ENCODE measurements at regions not wholly inside any gene's neighbourhood (a gene's known extent, or its start where the extent isn't known, plus 50 kb on each side); places are given as distances from the start of the nearest gene placed in this dataset.

GRCh38 chr9:70475211-70475610 lies 60.8 kb upstream of the KLF9 start (continued):
- TF ChIP-seq CTCF (conservative IDR thresholded peaks at IDR 0.05; ENCODE audit: low read depth in 2 of 2) (no peak), ZNF114 (CRISPR knock-in tag; IDR thresholded peaks at IDR 0.05) (no peak), CREB1 (CRISPR knock-in tag; IDR thresholded peaks at IDR 0.05; ENCODE audit: low read depth) (no peak), STAT1 (IDR thresholded peaks at IDR 0.05; ENCODE audit: unreplicated experiment) (no peak)

- no peaks in the 10 kb centered on the region for H4K20me1 ChIP-seq (replicated peaks; ENCODE audit: insufficient read depth)
- no peaks in the 10 kb centered on the region for H3K27me3 ChIP-seq (ENCODE audit: insufficient read depth)
- Mint-ChIP-seq H3K36me3 (ENCODE audit: low read depth) (no peaks in the 10 kb centered on the region), H3K4me1 (peaks cover 10% of the 10 kb centered on the region), H3K4me3 (no peak overlapping the region), H3K27me3 (ENCODE audit: insufficient read depth, low read depth, poor library complexity) (no peaks in the 10 kb centered on the region), H3K27ac (no peak overlapping the region), H3K9me3 (no peaks in the 10 kb centered on the region)
- ATAC-seq (no peak), DNase-seq (ENCODE audit: low spot score) (no peak)
- peaks cover 4% of the 10 kb centered on the region for H3K4me1 ChIP-seq (ENCODE audit: insufficient read depth)
- H3K4me2 ChIP-seq, result no peak overlapping the region
- no peaks in the 10 kb centered on the region for H3K36me3 ChIP-seq (ENCODE audit: insufficient read depth)
- H2AFZ ChIP-seq, result no peak overlapping the region
- no peaks in the 10 kb centered on the region for H3K9me2 ChIP-seq (ENCODE audit: insufficient read depth)
- H3F3A ChIP-seq (replicated peaks; ENCODE audit: low read depth), result no peaks in the 10 kb centered on the region
- no peak overlapping the region for H3K4me3 ChIP-seq
- H3K79me2 ChIP-seq (replicated peaks; ENCODE audit: insufficient read depth), result no peaks in the 10 kb centered on the region
- no peak overlapping the region for H3K27ac ChIP-seq (ENCODE audit: low read depth)
- TF ChIP-seq STAT1 (IDR thresholded peaks at IDR 0.05; ENCODE audit: unreplicated experiment), result no peak
- no peak for TF ChIP-seq REST (IDR thresholded peaks at IDR 0.05; ENCODE audit: unreplicated experiment)
- TF ChIP-seq NANOG (IDR thresholded peaks at IDR 0.05; ENCODE audit: borderline replicate concordance), result no peak
- TF ChIP-seq EZH2phosphoT487 (IDR thresholded peaks at IDR 0.05; ENCODE audit: unreplicated experiment), result no peak
- TF ChIP-seq POLR2AphosphoS5 (IDR thresholded peaks at IDR 0.05; ENCODE audit: low read depth), result no peak
- no peak for TF ChIP-seq JUNB (IDR thresholded peaks at IDR 0.05; ENCODE audit: unreplicated experiment)
- TF ChIP-seq CTCF (conservative IDR thresholded peaks at IDR 0.05; ENCODE audit: low read depth in 2 of 2), result no peak
- no peak for TF ChIP-seq ETS1 (IDR thresholded peaks at IDR 0.05)
- TF ChIP-seq ZNF114 (CRISPR knock-in tag; IDR thresholded peaks at IDR 0.05), result no peak
- no peak for TF ChIP-seq ZNF462 (CRISPR knock-in tag; IDR thresholded peaks at IDR 0.05)
Observed at GRCh38 chr9:70474413-70474812, 60.0 kb upstream of the KLF9 start.
